ENCODE measurements at regions not wholly inside any gene's neighbourhood (a gene's known extent, or its start where the extent isn't known, plus 50 kb on each side); places are given as distances from the start of the nearest gene placed in this dataset.

- 67 to 83% (median 74%) methylated on average over 4 of the region's 4 CpGs for WGBS, 4 donors
- Histone ChIP-seq H3K27ac (peak overlapping the region in 1 of 12 donors; percentile 22), H3K27me3 (no peaks in the 10 kb centered on the region), H3K4me1 (peaks cover 0 to 30% (median 10%) of the 10 kb centered on the region in 12 donors), H3K4me3 (no peak overlapping the region), H3K9me3 (no peaks in the 10 kb centered on the region), H3K36me3 (no peaks in the 10 kb centered on the region)
- intact Hi-C loops (cut with DNase I): no loop called here
- TF ChIP-seq POLR2A (IDR thresholded peaks at IDR 0.05): no peak
- no peak for TF ChIP-seq CTCF (IDR thresholded peaks at IDR 0.05)
- peak in 2 of 4 donors; percentile 30 to 73 for ATAC-seq
- no peak for DNase-seq
These were observed 100.0 kb downstream of the DUSP6 start for GRCh38 chr12:89252284-89252683.

GRCh38 chr12:89251342-89252271 lies 100.7 kb downstream of the DUSP6 start:
- Histone ChIP-seq H3K36me3 (no peaks in the 10 kb centered on the region), H3K27me3 (no peaks in the 10 kb centered on the region), H3K4me1 (peaks cover 0 to 30% (median 10%) of the 10 kb centered on the region in 12 donors), H3K9me3 (no peaks in the 10 kb centered on the region), H3K4me3 (no peak overlapping the region), H3K27ac (peak overlapping the region in 1 of 12 donors; percentile 22)
- WGBS, 4 donors: 63 to 69% (median 68%) methylated on average over 6 of the region's 6 CpGs
- no peak for TF ChIP-seq CTCF (IDR thresholded peaks at IDR 0.05)
- TF ChIP-seq POLR2A (IDR thresholded peaks at IDR 0.05): no peak
- ATAC-seq (peak in 2 of 4 donors; percentile 18 to 48), DNase-seq (no peak)
- intact Hi-C loops (cut with DNase I): no loop called here

GRCh38 chr12:89250636-89251035 lies 101.7 kb downstream of the DUSP6 start:
- DNase-seq (no peak), ATAC-seq (no peak)
- no peaks in the 10 kb centered on the region for H3K36me3 ChIP-seq
- H3K27me3 ChIP-seq: no peaks in the 10 kb centered on the region
- H3K4me1 ChIP-seq: peaks cover 0 to 31% (median 10%) of the 10 kb centered on the region in 12 donors
- no peak overlapping the region for H3K4me3 ChIP-seq
- no peaks in the 10 kb centered on the region for H3K9me3 ChIP-seq
- no peak for TF ChIP-seq POLR2A (IDR thresholded peaks at IDR 0.05)
- TF ChIP-seq CTCF (IDR thresholded peaks at IDR 0.05): no peak
- intact Hi-C loops (cut with DNase I): no loop called here
- no peak overlapping the region for H3K27ac ChIP-seq

GRCh38 chr12:89250213-89250612 lies 102.1 kb downstream of the DUSP6 start:
- Histone ChIP-seq H3K27ac (no peak overlapping the region), H3K27me3 (no peaks in the 10 kb centered on the region), H3K9me3 (no peaks in the 10 kb centered on the region), H3K36me3 (no peaks in the 10 kb centered on the region), H3K4me1 (peaks cover 0 to 35% (median 10%) of the 10 kb centered on the region in 12 donors), H3K4me3 (no peak overlapping the region)
- DNase-seq (no peak), ATAC-seq (peak; percentile 52 to 80 (median 60))
- 43 to 55% (median 50%) methylated on average over 2 of the region's 2 CpGs for WGBS, 4 donors
- no peak for TF ChIP-seq POLR2A (IDR thresholded peaks at IDR 0.05)
- no peak for TF ChIP-seq CTCF (IDR thresholded peaks at IDR 0.05)
- intact Hi-C loops (cut with DNase I): no loop called here

All from heart left ventricle (tissue), 16 donors.